Uterus (tissue), 3 donors: ENCODE measurements at regions not wholly inside any gene's neighbourhood (a gene's known extent, or its start where the extent isn't known, plus 50 kb on each side); places are given as distances from the start of the nearest gene placed in this dataset.

ENCODE experiments used
- DNase-seq, 2 donors: peaks; one replicate each; pipeline ENCODE4 v3.0.0-alpha.2; 2019 to 2020
- H3K27ac ChIP-seq, 2 donors: fragments of 200-600 bp; sonication (generic); 1 replicate in 1 of 2; 2 replicates in 1 of 2; pipeline ENCODE4 v1.5.1; 2016 to 2018
- H3K27me3 ChIP-seq, 2 donors: fragments of 200-600 bp; sonication (generic); one replicate each; pipeline ENCODE4 v1.5.1; 2018 to 2019; ENCODE audit warnings: control low read depth in 1 of 2
- H3K36me3 ChIP-seq, 2 donors: fragments of 200-600 bp; sonication (generic); one replicate each; pipeline ENCODE4 v1.5.1; 2019; ENCODE audit warnings: control low read depth in 1 of 2
- H3K4me1 ChIP-seq, 2 donors: fragments of 200-600 bp; sonication (generic); one replicate each; pipeline ENCODE4 v1.5.1; 2018 to 2019; ENCODE audit warnings: control low read depth in 1 of 2
- H3K4me3 ChIP-seq, 2 donors: fragments of 200-600 bp; sonication (generic); 1 replicate in 1 of 2; 2 replicates in 1 of 2; pipeline ENCODE4 v1.5.1; 2018 to 2019; ENCODE audit warnings: mild to moderate bottlenecking in 1 of 2
- H3K9me3 ChIP-seq, 2 donors: fragments of 200-600 bp; sonication (generic); one replicate each; pipeline ENCODE4 v1.5.1; 2019; ENCODE audit warnings: control low read depth in 1 of 2
- POLR2A ChIP-seq, 2 donors: fragments of 450-650 bp; IDR thresholded peaks; one replicate each; pipeline ENCODE4 v1.6.1; 2016; ENCODE audit warnings: antibody characterized with exemption in 2 of 2, mild to moderate bottlenecking in 1 of 2, moderate library complexity in 1 of 2
- intact Hi-C: fragments of 100-400 bp; cut with DNase I; formaldehyde crosslinking; loops from one replicate; pipeline ENCODE4 v1.15.1; 2023; ENCODE audit warnings: low total_unique reads
- TF ChIP-seq, protein P1 (sequence below), 4 experiments: fragments of 200-600 bp in 2 of 4; fragments of 450-650 bp in 2 of 4; sonication (generic) in 2 of 4; IDR thresholded peaks; one replicate each; pipeline ENCODE4 v1.5.1; 2016 to 2019; ENCODE audit warnings: antibody characterized with exemption in 4 of 4, mild to moderate bottlenecking in 2 of 4, moderate library complexity in 1 of 4
- donor health status: DM: yes; HTN: yes; CAD: no.

DNA sequence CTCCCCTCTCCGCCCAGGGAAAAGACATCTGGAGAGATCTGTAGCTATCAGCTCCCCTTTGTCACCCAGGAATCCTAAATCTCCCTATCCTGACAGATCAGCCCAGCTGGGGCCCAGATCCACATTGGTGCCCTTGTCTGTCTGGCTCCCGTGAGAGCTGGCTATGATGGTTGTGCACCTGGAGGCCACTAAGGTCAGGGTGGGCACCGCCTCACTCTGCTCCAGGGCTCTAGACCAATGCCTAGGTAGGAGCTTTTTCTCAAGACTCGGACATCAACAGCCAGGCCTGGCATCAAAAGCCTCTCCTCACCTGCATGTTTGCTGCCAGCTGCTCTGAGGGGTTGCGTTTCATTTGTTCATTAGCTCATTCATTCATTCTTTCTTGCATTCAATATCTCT lies 142.7 kb downstream of the SMAD6 start:
- Histone ChIP-seq H3K9me3 (no peaks in the 10 kb centered on the region), H3K4me1 (peaks cover 0 to 4% of the 10 kb centered on the region in 2 donors), H3K27me3 (no peaks in the 10 kb centered on the region), H3K27ac (peak overlapping the region; percentile 9 to 96), H3K4me3 (no peak overlapping the region), H3K36me3 (no peaks in the 10 kb centered on the region)
- TF ChIP-seq, protein P1, sequence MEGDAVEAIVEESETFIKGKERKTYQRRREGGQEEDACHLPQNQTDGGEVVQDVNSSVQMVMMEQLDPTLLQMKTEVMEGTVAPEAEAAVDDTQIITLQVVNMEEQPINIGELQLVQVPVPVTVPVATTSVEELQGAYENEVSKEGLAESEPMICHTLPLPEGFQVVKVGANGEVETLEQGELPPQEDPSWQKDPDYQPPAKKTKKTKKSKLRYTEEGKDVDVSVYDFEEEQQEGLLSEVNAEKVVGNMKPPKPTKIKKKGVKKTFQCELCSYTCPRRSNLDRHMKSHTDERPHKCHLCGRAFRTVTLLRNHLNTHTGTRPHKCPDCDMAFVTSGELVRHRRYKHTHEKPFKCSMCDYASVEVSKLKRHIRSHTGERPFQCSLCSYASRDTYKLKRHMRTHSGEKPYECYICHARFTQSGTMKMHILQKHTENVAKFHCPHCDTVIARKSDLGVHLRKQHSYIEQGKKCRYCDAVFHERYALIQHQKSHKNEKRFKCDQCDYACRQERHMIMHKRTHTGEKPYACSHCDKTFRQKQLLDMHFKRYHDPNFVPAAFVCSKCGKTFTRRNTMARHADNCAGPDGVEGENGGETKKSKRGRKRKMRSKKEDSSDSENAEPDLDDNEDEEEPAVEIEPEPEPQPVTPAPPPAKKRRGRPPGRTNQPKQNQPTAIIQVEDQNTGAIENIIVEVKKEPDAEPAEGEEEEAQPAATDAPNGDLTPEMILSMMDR (IDR thresholded peaks at IDR 0.05): no peak
- no peak for TF ChIP-seq POLR2A (IDR thresholded peaks at IDR 0.05)
- intact Hi-C loops: loop anchor here (5.0 kb wide), 1 partner anchor 142 kb away; the partner anchor contains the start of gene SMAD6
- DNase-seq: no peak

DNA sequence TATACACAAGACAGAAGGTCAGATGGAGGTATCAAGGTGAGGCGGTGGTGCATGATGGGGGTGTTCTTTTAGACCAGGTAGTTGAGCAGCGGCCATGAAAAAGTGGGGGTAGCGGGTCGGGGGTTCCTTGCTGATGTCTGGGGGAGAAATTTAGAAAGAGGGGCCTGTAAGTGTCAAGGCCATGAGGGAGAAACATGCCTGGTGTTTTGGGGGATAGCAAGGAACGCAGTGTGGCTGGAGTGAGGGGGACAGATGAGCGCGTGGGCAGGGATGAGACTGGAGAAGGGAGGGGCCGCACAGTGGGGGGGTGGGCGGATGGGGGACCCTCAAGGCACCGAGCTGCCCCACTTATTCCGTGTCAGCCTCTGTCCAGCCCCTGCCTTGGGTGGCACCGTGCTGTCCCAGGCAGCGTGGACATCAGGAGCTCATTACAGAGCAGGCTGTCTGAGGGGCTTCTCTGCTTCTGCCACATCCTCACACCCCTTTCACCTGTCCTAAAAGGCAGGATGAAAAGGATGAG lies 143.3 kb downstream of the SMAD6 start:
- Histone ChIP-seq H3K4me3 (no peak overlapping the region), H3K27ac (peak overlapping the region in 1 of 2 donors; percentile 2), H3K36me3 (no peaks in the 10 kb centered on the region), H3K27me3 (no peaks in the 10 kb centered on the region), H3K4me1 (peaks cover 0 to 6% of the 10 kb centered on the region in 2 donors), H3K9me3 (no peaks in the 10 kb centered on the region)
- no peak for DNase-seq
- TF ChIP-seq, protein P1 (IDR thresholded peaks at IDR 0.05): no peak
- no peak for TF ChIP-seq POLR2A (IDR thresholded peaks at IDR 0.05)
- intact Hi-C loops: loop anchor here (5.0 kb wide), 1 partner anchor 143 kb away; the partner anchor contains the start of gene SMAD6

DNA sequence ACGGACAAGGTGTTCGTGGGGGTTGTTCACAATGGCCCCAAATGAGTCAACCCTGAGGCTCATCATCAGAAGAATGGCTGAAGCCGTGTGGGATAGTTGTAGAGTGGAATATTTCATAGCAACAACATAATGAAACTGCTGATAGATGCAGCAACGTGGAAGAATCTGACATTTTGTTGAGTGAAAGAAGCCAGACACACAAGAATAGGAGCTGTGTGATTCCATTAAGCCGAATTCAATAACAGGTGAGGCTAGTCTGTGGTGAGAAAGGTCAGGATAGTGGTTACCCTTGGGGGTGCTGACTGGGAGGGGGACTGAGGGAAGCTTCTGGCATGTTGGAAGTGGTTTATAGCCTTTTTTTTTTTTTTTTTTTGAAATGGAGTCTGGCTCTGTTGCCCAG lies 144.0 kb downstream of the SMAD6 start:
- no peaks in the 10 kb centered on the region for H3K36me3 ChIP-seq
- peaks cover 0 to 13% of the 10 kb centered on the region in 2 donors for H3K4me1 ChIP-seq
- no peaks in the 10 kb centered on the region for H3K9me3 ChIP-seq
- TF ChIP-seq, protein P1 (IDR thresholded peaks at IDR 0.05): no peak
- no peak for TF ChIP-seq POLR2A (IDR thresholded peaks at IDR 0.05)
- no peaks in the 10 kb centered on the region for H3K27me3 ChIP-seq
- intact Hi-C loops: loop anchor here (5.0 kb wide), 1 partner anchor 144 kb away; the partner anchor contains the start of gene SMAD6
- H3K4me3 ChIP-seq: no peak overlapping the region
- H3K27ac ChIP-seq: peak overlapping the region in 1 of 2 donors; percentile 2
- DNase-seq: no peak

DNA sequence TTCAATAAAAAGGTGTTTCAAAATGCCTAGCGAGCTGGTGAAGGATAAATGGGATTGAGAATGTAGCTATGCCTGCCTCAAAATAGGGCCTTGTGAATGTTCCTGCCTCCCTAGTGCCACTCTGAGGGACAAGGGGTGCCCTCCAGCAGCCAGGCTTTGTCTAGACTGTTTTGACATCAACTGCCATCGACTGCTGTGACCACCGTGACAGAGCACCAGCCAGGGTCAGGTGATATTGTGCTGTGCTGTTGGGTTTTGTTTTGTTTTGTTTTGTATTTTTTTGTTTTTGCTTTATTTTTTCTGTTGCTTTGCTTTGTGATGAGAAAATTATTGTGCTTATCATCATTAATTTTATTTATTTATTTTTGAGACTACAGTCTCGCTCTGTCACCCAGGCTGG lies 144.8 kb downstream of the SMAD6 start:
- H3K9me3 ChIP-seq: no peaks in the 10 kb centered on the region
- DNase-seq: no peak

DNA sequence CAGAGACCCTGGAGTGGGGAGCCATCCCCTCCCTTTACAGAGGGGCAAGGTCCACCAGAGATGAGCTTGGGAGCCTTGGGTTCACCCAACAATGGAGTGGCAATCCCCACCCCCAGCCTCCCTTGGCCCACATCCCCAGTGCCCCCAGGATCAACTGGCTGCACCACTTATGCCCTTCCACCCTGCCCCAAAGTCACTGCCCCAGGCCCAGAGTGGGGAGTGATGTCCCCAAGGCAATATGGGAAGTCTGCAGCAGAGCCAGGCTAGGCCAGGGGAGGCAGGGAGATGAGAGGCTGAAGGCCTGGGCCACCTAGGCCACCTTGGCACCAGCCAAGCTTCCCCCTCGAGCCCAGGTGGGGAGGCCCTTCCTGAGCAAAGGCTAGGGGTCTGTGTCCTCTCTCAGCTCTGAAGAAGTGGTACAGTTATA lies 145.5 kb downstream of the SMAD6 start:
- no peak for DNase-seq
- H3K4me3 ChIP-seq: no peak overlapping the region
- H3K27ac ChIP-seq: no peak overlapping the region
- H3K27me3 ChIP-seq: no peaks in the 10 kb centered on the region
- TF ChIP-seq, protein P1 (IDR thresholded peaks at IDR 0.05): no peak
- no peak for TF ChIP-seq POLR2A (IDR thresholded peaks at IDR 0.05)
- intact Hi-C loops: loop anchor here (5.0 kb wide), 1 partner anchor 145 kb away; the partner anchor contains the start of gene SMAD6
- H3K36me3 ChIP-seq: no peaks in the 10 kb centered on the region
- H3K9me3 ChIP-seq: no peaks in the 10 kb centered on the region
- peaks cover 0 to 9% of the 10 kb centered on the region in 2 donors for H3K4me1 ChIP-seq

More for the DNA sequence above, 144.8 kb downstream of the SMAD6 start:
- H3K4me1 ChIP-seq: peaks cover 0 to 11% of the 10 kb centered on the region in 2 donors
- no peaks in the 10 kb centered on the region for H3K36me3 ChIP-seq
- H3K27ac ChIP-seq: no peak overlapping the region
- intact Hi-C loops: loop anchor here (5.0 kb wide), 1 partner anchor 145 kb away; the partner anchor contains the start of gene SMAD6
- no peak overlapping the region for H3K4me3 ChIP-seq
- H3K27me3 ChIP-seq: no peaks in the 10 kb centered on the region
- no peak for TF ChIP-seq POLR2A (IDR thresholded peaks at IDR 0.05)
- TF ChIP-seq, protein P1 (IDR thresholded peaks at IDR 0.05): no peak
